GM12878 (cell line): ENCODE measurements at regions not wholly inside any gene's neighbourhood (a gene's known extent, or its start where the extent isn't known, plus 50 kb on each side); places are given as distances from the start of the nearest gene placed in this dataset.

Source experiments
- CREM ChIP-seq: IDR thresholded peaks from 2 replicates; pipeline ENCODE4 v1.6.1; 2014; ENCODE audit warnings: antibody characterized with exemption, low read depth
- DPF2 ChIP-seq: fragments of 450-650 bp; IDR thresholded peaks from 2 replicates; pipeline ENCODE4 v1.6.1; 2017; ENCODE audit warnings: mild to moderate bottlenecking
- HDAC2 ChIP-seq: fragments of 200-600 bp; sonication (generic); IDR thresholded peaks from 2 replicates; pipeline ENCODE4 v1.6.1; 2017
- JUND ChIP-seq: IDR thresholded peaks from 2 replicates; pipeline ENCODE4 v1.6.1; 2012; ENCODE audit warnings: low read depth, mild to moderate bottlenecking, low read length, improper control_type of control experiment, moderate library complexity
- MYC ChIP-seq: IDR thresholded peaks from 2 replicates; pipeline ENCODE4 v1.6.1; 2011; ENCODE audit warnings: mild to moderate bottlenecking, low read length, moderate library complexity, inconsistent platforms; ENCODE audit not compliant: insufficient read depth, insufficient replicate concordance, insufficient read length, severe bottlenecking
- SMAD1 ChIP-seq: fragments of 450-650 bp; IDR thresholded peaks from 2 replicates; pipeline ENCODE4 v1.6.1; 2018; ENCODE audit warnings: mild to moderate bottlenecking, low read depth; ENCODE audit not compliant: partially characterized antibody
- SMC3 ChIP-seq: IDR thresholded peaks from 2 replicates; pipeline ENCODE4 v1.6.1; 2011; ENCODE audit warnings: low read length, improper control_type of control experiment, borderline replicate concordance
- SP1 ChIP-seq: IDR thresholded peaks from one replicate; pipeline ENCODE4 v1.6.1; 2011; ENCODE audit warnings: low read depth, low read length
- TCF7 ChIP-seq: IDR thresholded peaks from 2 replicates; pipeline ENCODE4 v1.6.1; 2014; ENCODE audit warnings: antibody characterized with exemption, borderline replicate concordance
- TF ChIP-seq, protein P1 (sequence below): fragments of 450-650 bp; IDR thresholded peaks from 2 replicates; pipeline ENCODE4 v1.6.1; 2016; ENCODE audit warnings: mild to moderate bottlenecking
- TF ChIP-seq, protein P2 (sequence below): fragments of 450-650 bp; conservative IDR thresholded peaks from 2 replicates; pipeline ENCODE4 v1.6.1; 2017; ENCODE audit warnings: mild to moderate bottlenecking, moderate library complexity
- TF ChIP-seq, protein P3 (sequence below): IDR thresholded peaks from 2 replicates; pipeline ENCODE4 v1.6.1; 2012; ENCODE audit warnings: low read depth, low read length, improper control_type of control experiment

DNA sequence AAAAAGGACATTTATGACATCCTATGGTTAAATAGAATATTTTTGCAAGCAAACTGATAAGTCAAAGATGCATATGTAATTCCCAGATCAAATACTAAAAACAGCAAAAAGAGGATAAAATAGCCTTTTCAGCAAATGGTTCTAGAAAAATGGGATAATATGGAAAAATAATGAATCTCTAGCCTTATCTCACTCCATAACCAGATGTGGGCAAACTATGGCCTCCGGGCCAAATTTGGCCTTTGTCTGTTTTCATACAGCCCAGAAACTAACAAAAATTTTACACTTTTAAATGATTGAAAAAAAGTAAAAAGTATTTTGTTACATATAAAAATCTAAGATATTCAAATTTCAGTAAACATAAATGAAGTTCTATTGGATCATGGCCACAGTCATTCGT, 215.4 kb upstream of the PRSS1 start (continued):
- TF ChIP-seq, protein P1, sequence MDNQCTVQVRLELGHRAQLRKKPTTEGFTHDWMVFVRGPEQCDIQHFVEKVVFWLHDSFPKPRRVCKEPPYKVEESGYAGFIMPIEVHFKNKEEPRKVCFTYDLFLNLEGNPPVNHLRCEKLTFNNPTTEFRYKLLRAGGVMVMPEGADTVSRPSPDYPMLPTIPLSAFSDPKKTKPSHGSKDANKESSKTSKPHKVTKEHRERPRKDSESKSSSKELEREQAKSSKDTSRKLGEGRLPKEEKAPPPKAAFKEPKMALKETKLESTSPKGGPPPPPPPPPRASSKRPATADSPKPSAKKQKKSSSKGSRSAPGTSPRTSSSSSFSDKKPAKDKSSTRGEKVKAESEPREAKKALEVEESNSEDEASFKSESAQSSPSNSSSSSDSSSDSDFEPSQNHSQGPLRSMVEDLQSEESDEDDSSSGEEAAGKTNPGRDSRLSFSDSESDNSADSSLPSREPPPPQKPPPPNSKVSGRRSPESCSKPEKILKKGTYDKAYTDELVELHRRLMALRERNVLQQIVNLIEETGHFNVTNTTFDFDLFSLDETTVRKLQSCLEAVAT, result no peak
- no peak for TF ChIP-seq MYC
- TF ChIP-seq SMC3, result no peak
- no peak for TF ChIP-seq SMAD1
- no peak for TF ChIP-seq CREM
- TF ChIP-seq TCF7, result no peak
- no peak for TF ChIP-seq SP1
- no peak for TF ChIP-seq HDAC2
- TF ChIP-seq DPF2, result no peak
- TF ChIP-seq, protein P2, sequence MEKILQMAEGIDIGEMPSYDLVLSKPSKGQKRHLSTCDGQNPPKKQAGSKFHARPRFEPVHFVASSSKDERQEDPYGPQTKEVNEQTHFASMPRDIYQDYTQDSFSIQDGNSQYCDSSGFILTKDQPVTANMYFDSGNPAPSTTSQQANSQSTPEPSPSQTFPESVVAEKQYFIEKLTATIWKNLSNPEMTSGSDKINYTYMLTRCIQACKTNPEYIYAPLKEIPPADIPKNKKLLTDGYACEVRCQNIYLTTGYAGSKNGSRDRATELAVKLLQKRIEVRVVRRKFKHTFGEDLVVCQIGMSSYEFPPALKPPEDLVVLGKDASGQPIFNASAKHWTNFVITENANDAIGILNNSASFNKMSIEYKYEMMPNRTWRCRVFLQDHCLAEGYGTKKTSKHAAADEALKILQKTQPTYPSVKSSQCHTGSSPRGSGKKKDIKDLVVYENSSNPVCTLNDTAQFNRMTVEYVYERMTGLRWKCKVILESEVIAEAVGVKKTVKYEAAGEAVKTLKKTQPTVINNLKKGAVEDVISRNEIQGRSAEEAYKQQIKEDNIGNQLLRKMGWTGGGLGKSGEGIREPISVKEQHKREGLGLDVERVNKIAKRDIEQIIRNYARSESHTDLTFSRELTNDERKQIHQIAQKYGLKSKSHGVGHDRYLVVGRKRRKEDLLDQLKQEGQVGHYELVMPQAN, result no peak
- TF ChIP-seq JUND, result no peak
- TF ChIP-seq, protein P3, sequence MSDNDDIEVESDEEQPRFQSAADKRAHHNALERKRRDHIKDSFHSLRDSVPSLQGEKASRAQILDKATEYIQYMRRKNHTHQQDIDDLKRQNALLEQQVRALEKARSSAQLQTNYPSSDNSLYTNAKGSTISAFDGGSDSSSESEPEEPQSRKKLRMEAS, result no peak
